ENCODE measurements at regions not wholly inside any gene's neighbourhood (a gene's known extent, or its start where the extent isn't known, plus 50 kb on each side); places are given as distances from the start of the nearest gene placed in this dataset.

DNA sequence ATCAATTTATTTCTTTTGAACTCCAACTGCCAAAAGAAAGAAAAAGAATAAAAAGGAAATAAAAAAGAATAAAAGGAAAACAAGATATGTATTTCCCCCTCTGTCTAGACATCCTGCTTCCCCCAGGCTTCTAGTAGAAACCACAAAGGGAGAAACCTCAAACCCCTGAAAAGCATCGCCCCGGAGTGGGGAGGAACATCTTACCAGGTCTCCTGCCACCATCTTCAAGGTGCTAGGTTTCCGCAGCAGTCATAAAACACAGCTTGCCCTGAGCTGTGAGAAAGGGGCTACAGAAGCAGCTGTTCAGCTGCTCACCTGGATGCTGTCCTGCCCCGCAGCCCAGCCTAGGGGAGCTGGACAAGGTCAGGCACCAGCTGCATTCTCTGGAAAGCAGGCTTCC, 487.7 kb downstream of the GADD45G start:
- DNase-seq (ENCODE audit: low read depth in 2 of 2): no peak

DNA sequence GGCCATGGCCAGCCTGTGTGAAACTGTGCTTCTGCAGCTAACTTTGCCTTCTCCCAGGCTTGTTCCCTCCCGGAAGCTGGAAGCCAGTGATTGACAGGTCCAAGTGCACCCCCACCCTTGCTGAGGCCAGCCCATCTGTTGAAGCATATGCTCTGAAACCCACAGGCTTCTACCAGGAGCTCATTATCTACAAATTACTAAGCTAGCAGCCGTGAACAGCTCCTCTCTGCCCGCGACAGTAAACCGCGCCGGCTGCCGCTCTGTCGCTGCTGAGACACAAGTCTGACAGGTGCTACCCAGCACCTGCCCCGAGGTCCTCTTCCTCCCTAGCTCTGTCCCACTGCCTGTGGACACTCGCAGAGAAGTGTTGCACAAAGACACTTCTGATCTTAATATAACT, 490.9 kb downstream of the GADD45G start:
- DNase-seq (ENCODE audit: low read depth in 2 of 2): no peak

DNA sequence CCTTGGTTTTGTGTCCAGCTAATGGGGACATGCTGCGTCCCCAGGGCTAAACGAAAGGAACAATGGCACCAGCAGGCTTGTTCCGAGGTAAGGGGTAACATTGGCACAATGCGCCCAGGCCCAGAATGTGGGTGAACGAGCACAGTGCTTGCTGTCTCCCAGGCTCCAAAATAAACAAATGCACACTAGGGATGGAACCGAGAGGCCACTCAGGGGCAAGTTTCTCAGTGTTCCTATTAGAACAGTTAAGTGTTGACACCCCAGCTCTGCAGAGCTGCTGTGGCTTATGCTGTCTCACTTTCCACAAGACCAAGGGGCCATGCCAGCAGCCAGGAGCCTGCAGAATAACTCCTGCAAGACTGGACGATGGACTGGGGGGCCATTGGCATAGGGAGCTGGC, 492.4 kb downstream of the GADD45G start:
- no peak for DNase-seq (ENCODE audit: low read depth in 2 of 2)

DNA sequence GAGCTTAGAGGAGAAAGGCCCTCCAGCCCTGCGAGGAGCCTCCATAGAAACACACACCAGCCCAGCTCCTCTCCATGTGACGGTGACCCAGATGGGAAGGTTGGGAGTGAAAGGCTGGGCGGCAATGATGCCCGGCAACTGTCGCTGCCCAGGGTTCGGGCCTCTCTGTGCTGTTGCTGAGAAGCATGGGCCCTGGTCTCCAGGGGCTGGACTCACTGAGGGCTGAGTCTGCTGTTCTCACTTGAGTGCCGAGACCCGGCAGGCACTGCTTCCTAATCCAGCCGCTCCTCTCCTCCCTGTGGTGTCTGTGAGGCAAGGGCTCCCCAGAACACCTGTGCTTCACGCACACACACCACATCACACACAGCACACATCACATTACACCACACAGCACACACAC, 493.6 kb downstream of the GADD45G start:
- DNase-seq (ENCODE audit: low read depth in 2 of 2): no peak

DNA sequence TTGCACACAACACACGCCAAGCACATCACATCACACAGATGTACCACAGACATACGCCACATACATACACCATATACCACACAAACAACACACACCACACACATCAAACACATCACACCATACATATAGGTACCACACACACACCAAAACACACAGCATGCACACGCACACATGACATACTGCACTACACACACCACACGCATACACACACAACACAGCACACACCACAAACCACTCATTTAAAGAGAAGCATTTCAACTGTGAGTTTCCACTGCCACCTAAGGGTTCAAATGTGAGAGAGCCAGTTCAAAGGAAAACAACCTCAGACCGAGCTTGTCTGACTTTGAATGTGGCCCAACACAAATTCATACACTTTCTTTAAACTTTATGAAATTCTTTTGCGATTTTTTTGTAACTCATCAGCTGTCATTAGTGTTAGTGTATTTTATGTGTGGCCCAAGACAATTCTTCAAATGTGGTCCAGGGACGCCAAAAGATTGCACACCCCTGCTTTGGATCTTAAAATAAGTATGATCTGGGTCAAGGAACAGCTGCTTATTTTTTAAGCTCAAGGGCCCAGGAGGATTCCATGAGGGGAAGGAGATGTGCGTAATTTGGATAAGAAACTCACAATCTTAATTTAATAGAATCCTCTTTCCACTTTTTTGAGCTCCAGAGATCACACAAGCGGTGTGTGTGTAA, 494.6 kb downstream of the GADD45G start:
- DNase-seq (ENCODE audit: low read depth in 2 of 2): no peak

DNA sequence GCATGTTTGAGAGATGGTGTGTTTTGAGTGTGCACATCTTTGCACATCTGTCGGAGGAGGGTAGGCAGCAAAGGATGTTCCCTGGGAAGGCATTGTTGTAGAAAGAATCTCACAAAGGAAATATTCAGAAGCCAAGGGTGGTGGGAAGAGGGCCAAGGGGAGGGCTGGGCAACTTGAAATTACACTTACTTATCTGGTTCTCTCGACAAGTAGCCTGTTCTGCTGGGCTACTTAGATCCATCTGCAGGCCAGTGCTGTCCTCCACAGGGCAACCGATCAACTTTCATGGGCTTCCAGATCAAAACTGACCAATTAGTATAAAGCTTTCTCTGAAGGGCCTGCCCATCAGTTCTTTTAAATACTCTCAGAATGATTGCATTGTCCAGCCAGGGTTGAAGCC, 495.2 kb downstream of the GADD45G start:
- no peak for DNase-seq (ENCODE audit: low read depth in 2 of 2)

DNA sequence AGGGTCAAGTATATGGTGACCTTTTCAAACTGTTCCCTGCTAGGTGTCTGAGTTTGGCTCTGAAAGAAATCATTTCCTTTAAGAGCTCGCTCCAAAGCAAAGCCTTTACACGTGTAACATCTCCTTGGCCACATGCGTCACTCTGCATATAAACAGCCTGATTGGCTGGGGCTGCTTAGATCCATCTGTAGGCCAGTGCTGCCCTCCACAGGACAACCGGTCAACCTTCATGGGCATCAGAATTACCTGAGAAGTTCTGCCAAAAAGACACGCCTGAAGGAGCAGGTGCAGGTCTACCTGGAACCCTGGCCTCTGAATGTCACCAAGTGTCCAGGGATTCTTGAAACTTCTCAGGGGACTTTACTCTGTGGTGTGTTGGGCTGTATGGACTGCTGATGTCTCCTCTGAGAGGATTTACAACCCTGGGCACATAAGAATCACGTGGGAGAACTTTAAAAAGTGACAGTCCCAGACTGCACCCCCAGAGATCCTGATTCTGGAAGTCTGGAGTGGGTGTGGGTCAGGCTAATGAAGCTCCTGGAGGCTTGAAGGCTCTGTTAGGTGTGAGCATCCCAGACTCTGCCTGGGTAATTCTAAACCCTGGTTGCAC, 497.6 kb downstream of the GADD45G start:
- peak; percentile 59 to 74 for DNase-seq (ENCODE audit: low read depth in 2 of 2)

DNA sequence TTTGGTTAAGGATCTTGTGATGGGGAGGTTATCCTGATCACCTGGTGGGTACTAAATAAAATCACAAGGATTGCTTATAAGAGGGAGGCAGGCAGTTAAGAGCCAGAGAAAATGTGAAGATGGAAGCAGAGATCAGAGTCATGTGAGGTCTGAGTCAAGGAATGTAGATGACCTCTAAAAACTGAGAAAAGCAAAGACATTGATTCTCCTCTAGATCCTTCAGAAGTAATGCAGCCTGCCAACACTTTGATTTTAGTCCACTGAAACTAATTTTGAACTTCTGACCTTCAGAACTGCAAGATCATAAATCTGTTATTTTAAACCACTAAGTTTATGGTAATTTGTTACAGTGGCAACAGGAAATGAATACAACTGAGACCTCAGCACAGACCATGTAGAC, 499.0 kb downstream of the GADD45G start:
- no peak for DNase-seq (ENCODE audit: low read depth in 2 of 2)

DNA sequence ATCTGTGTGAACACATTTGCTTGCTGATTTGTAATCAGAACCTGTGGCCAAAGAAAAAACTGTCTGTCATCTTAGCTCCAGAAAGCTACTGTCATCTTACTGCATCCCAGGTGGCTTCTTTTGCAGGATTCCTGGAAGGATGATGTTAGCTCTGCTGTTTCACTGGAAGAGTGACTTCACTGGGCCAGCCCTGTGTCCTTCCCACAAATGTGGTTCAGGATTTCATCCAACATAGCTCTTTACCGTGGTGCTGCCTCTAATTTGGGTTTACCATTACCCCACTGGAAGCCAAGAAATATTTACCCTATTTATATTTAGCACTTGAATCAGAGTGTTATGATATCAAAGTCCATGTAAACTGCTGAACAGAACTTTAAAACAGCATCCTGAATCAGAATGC, 501.0 kb downstream of the GADD45G start:
- DNase-seq (ENCODE audit: low read depth in 2 of 2): no peak

DNA sequence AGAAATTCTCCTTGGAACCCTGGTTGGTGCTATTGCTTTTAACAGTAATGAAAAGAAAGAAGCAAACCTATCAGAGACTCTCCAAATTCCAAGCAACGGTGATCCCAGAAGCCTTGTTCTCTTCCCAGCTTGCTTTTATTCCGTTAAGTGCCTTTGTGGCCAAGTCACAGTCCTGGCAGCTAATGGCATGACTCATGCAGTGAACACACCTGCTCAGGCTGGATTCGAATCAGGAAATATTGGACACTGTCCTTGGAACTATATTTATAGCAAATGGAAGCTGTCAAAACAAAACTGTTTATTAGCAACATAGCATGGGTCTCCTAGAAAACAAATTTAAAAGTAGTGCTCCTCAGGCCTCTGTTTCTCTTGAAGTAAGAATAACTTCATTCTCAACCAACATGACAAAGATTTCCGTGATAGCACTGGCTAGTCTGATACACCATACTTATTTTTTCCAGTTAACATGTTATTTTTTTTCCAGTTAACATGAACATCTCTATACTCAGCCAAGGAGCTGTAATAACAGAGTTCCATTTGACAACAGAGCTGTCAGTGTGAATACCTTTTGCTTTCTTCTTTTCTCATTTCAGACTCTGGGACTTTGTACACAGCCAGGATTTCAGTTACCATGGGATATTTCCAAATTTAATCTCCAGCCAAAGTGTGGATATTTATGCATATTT, 502.4 kb downstream of the GADD45G start:
- DNase-seq (ENCODE audit: low read depth in 2 of 2): no peak

DNA sequence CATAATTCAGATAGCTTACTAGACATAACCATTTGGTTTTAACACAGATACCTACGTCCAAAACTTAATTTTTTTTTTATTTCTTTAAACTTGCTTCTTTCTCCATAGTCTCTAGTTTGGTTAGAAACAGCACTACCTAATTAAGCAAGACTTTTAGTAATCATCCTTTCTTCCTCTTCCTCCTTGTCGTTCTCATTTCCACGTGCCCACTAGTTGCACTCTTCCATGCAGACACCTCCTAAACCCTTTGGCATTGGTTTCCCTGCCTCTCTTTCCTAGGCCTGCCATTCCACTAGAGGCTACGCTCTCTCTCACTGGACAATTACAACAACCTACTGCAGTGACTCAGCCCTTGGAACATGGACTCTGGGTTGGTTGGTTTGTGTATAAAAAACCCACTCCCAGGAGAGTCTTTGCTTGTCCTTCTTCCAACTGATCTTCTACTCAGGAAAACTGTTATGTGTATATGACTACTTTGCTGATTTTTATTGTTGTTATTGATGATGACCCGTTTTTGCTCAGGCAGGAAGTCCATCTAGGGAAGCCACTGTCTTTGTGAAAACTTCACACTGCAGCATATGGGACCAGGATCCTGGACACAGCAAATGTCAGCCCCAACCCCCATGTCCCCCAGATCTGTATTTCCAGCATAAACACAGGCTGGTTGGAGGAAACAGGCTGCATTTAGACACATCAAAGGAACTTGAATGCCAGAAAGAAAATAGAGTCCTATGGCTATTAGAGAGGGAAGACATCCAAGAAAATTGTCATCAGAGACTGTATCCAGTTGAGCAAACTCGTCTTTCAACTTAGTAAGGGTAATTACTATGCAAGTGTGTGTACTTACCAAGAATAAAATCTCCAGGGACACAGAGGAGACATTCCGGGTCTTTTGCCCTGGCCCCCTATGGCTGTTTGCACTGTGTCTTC, 503.2 kb downstream of the GADD45G start:
- no peak for DNase-seq (ENCODE audit: low read depth in 2 of 2)

DNA sequence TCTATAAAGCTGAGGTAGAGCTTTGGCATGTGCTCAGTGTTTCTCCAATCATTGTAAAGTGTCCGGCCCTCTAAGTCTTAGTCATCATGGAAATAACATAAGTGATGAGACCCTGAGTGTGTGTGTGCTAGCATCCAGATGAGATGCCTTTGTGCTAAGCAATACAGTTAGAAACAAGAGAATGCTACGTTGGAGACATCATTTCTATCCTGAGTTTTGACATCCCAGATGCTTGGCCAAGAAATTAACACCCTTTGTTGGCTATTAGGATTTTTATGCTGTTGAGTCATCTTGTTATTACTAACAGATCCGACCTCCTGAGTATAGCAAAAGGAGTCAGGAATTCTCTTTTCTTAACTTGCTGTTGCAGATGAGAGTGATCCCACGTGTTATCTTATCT, 508.0 kb downstream of the GADD45G start:
- DNase-seq (ENCODE audit: low read depth in 2 of 2): no peak

DNA sequence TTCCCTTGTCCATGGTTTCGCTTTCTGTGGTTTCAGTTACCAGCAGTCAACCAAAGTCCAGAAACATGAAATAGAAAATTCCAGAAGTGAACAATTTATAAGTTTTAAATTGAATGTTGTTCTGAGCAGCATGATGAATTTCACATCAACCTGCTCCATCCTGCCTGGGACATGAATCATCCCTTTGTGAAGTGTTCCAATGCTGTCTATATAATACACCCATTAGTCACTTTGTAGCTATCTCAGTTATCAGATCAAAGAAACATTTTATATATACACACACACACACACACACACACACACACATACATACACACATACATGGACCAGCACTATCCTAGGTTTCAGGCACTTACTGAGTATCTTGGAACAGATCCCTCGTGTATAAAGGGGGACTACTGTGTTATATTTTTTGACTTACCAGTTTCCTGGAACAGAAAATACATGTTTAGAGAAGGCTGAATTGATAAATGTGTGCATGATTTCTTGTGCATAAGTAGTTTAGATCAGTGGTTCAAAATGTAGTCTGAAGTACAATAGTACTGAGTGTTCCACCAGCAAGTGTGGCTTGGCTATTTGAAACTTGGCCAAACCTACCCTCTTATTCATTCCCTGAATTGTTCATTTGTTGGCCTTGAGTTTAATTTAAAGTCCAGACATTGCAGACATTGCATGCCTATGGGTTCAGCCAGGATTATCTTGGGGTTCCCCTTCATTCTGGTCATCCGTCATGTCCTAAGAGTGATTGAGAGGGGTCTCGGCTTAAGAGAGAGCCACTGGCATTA, 510.0 kb downstream of the GADD45G start:
- no peak for DNase-seq (ENCODE audit: low read depth in 2 of 2)

DNA sequence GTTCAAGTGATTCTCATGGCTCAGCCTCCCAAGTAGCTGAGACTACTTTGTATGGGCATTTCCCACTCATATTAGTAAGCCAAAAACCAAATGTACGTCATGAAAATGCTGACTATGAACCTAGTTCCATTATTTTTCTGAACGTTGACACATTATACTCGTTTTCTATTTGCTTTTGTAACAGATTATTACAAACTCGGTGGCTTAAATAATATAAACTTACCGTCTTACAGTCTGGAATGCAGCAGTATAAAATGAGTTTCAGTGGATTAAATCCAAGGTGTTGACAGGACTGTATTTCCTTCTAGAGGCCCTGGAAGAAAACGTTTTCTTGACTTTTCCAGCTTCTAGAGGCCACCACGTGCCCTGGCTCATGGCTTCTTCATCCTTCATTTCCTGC, 517.0 kb downstream of the GADD45G start:
- no peak for DNase-seq (ENCODE audit: low read depth in 2 of 2)

DNA sequence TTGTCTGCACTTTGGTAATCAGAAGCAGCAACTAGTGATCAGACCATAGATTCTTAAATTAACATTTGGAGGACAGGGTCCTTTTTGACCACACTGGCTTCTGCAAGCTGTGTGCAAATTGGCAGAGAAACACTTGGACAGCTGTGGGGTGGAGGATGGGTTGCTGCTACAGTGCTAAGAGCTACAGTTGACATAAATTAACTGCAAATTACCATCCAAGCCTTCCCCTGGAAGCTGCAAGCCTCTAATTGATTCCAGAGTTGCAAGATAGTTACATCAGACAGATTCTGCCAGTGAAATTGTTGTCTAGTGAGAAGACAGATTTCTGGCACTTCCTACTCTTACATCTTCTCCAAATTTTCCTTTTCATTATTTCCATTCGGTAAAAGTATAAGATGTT, 517.7 kb downstream of the DIRAS2 start:
- no peak for DNase-seq (ENCODE audit: low read depth in 2 of 2)

DNA sequence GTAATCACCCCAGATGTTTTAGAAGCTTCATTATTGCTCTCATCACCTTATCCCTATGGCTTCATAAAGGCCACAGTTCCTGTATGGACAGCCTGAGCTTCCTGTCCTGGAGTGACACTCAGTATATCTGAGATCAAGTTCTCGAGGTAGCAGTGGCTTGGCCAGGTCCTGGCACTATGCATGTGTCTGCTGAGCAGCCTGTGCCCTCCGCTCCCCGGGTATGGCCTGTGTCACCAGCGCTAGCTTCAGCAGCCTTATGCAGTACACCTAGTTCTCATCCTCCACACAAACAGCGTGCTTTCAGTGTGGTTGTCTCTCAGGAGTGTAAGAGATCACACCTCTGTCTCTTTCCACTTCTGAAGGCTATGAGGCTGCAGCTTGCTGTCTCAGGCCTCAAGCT, 514.7 kb downstream of the DIRAS2 start:
- DNase-seq (ENCODE audit: low read depth in 2 of 2): no peak

DNA sequence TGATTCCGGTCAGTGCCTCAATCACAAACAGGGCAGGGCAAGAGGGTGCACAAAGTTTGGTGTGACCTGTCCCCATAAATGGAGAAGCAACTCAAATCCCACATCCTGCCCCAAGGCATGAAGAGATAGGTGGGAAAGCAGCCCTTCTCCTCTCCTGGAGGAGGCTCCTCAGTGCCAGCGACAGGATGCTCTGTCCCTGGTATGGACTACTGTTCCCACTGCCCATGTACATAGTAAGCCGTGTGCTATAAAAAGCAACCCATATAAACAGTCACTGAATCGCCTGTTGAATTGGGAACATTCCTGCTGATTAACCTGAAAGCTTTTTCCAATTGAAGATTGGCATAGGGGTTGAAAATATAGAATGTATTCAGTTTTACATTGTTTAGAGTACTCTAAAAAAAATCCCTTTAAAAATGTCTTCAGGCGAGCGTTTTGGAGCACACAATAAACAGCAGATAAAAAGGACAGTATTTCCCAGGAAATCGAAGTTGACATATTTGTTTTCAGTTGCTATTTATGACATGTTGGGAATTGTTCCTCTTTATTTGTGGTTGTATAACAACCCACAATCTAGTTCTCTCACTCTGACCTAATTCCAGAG, 513.9 kb downstream of the DIRAS2 start:
- DNase-seq (ENCODE audit: low read depth in 2 of 2): no peak

DNA sequence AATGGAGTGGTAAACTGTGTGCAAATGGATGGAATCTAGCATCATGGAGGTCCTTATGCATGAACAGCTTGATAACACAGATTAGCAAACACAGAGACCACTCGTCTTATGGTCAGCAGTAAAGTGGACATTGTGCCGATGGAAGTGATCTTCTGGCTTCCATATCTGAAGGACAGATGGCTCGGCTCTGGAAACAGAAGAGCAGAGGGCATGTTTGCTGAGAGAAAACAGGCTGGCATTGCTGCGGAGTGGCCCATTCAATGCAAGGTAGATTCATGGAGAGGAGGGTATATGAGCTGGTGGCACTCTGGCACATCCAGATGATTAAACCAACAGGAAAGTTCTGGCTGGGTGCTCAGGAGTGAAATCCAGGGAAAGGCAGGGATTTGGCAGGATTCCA, 513.2 kb downstream of the DIRAS2 start:
- no peak for DNase-seq (ENCODE audit: low read depth in 2 of 2)

DNA sequence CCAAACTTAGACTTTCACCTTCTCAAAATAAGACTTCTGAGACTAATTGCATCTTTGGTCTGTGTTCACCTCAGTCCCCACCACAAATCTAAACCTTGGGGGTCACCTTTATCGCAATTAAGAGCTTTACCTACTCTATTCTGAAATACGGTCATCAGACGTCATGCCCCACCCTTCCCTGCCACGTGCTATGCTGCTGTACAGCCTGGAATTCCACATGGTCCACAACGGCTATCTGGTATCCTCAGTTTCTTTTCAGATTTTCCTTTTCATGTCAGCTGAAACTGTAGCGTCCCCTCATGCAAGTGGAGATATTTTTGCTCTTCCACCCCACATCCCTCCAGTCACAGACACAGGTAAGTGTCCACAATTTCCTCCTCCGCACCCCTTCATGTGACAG, 511.1 kb downstream of the DIRAS2 start:
- DNase-seq (ENCODE audit: low read depth in 2 of 2): no peak

DNA sequence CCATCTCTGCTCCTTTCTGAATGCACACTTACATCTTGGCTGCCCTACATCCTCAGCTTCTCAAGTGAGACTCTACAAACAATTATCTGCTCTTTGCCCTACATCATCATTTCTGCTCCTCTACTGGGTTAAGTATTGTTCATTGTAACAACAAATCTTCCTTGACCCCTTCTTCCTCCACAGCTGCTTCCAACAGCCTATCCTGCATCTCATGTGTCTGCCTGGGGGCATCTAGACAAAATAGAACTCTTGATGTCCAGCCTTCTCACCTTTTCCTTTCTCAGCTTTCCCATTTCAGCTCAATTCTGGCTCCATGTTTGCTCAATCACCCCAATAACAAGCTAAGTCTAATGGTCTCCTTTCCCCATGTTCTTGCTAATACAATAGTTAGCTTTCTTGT, 509.8 kb downstream of the DIRAS2 start:
- no peak for DNase-seq (ENCODE audit: low read depth in 2 of 2)

DNA sequence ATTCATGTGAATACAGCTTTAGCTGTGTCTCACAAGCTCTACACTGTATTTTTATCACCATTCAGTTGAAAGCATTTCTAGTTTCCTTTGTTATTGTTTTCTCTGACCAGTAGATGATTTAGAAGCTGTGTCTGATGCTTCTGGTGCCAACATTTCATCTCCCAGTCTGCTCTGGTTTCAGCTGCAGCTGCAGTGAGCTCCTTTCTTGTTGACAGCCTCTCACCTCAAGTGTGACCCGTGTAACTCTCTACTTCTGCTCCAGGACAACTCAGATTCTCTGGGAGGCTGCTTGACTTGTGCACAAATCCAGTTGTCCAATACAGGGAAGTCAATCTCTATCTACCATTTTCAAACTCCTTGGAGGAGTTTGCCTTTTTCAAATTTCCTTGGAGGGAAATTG, 504.8 kb downstream of the DIRAS2 start:
- DNase-seq (ENCODE audit: low read depth in 2 of 2): no peak

Data from stimulated activated CD4-positive, alpha-beta T cell treated with anti-CD3 and anti-CD28 coated beads, Interleukin-4, amount 100 ng/mL, for 48 hours (primary cell).